ENCODE measurements at regions not wholly inside any gene's neighbourhood (a gene's known extent, or its start where the extent isn't known, plus 50 kb on each side); places are given as distances from the start of the nearest gene placed in this dataset.

DNA sequence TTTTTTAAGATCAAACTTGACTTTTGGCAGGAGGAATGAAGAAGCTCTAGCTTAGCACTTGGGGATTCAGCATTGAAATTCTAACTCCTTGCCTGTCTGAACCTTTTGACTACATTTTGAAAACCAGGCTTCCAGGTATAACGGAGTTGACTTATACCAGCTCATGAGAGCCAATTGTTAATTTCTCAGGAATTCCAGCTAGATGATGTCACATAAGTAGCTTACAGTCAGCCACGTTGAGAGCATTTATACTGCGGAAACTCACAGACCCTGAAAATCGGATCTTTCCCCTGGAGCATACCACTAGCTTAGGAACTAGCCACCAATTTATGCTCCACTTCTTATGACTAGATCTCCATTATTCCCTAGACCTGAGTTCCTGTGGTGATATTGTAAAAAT is 321.4 kb upstream of the DPH6 start:
- no peaks in the 10 kb centered on the region for H3K27me3 ChIP-seq (ENCODE audit: insufficient read depth, low read length)
- no peaks in the 10 kb centered on the region for H4K20me1 ChIP-seq (ENCODE audit: insufficient read depth)
- no peak overlapping the region for H3K9ac ChIP-seq (ENCODE audit: low read length)
- no peak overlapping the region for H3K4me3 ChIP-seq (replicated peaks in 1 of 2; ENCODE audit: low read depth in 1 of 2, low read length in 2 of 2)
- intact Hi-C loops (cut with micrococcal nuclease) = no loop called here
- H3K79me2 ChIP-seq (ENCODE audit: insufficient read depth, low read length) = no peaks in the 10 kb centered on the region
- TF ChIP-seq EZH2 (IDR thresholded peaks at IDR 0.05) (no peak), CEBPB (IDR thresholded peaks at IDR 0.05; ENCODE audit: low read depth) (no peak), EZH2phosphoT487 (IDR thresholded peaks at IDR 0.05; ENCODE audit: borderline replicate concordance) (no peak), RAD21 (IDR thresholded peaks at IDR 0.05; ENCODE audit: low read depth) (no peak), SRF (IDR thresholded peaks at IDR 0.05; ENCODE audit: low read depth) (no peak), YY1 (IDR thresholded peaks at IDR 0.05; ENCODE audit: extremely low read depth, insufficient replicate concordance, low read depth, low read length) (no peak)
- TF ChIP-seq, protein P1, sequence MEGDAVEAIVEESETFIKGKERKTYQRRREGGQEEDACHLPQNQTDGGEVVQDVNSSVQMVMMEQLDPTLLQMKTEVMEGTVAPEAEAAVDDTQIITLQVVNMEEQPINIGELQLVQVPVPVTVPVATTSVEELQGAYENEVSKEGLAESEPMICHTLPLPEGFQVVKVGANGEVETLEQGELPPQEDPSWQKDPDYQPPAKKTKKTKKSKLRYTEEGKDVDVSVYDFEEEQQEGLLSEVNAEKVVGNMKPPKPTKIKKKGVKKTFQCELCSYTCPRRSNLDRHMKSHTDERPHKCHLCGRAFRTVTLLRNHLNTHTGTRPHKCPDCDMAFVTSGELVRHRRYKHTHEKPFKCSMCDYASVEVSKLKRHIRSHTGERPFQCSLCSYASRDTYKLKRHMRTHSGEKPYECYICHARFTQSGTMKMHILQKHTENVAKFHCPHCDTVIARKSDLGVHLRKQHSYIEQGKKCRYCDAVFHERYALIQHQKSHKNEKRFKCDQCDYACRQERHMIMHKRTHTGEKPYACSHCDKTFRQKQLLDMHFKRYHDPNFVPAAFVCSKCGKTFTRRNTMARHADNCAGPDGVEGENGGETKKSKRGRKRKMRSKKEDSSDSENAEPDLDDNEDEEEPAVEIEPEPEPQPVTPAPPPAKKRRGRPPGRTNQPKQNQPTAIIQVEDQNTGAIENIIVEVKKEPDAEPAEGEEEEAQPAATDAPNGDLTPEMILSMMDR (IDR thresholded peaks at IDR 0.05 in 2 of 3, conservative IDR thresholded peaks at IDR 0.05 in 1 of 3; ENCODE audit: borderline replicate concordance in 1 of 3, insufficient read depth in 1 of 3, low read depth in 2 of 3, low read length in 2 of 3) = no peak
- TF ChIP-seq, protein P2, sequence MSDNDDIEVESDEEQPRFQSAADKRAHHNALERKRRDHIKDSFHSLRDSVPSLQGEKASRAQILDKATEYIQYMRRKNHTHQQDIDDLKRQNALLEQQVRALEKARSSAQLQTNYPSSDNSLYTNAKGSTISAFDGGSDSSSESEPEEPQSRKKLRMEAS (IDR thresholded peaks at IDR 0.05) = no peak
- H3K36me3 ChIP-seq (ENCODE audit: control insufficient read depth in 1 of 2, insufficient read depth in 2 of 2, low read length in 2 of 2) = no peaks in the 10 kb centered on the region
- POLR2A ChIA-PET = no interaction called here
- RAD21 ChIA-PET (ENCODE audit: low non-redundant PET in 1 of 2, low total read pairs in 2 of 2, uncharacterized antibody in 2 of 2, unreplicated experiment in 2 of 2) = no interaction called here
- no peak overlapping the region for H3K27ac ChIP-seq (ENCODE audit: low read depth, low read length)
- CTCF ChIA-PET = no interaction called here
- DNase-seq (ENCODE audit: low read depth, low spot score) (no peak), ATAC-seq (no peak)
- H3K9me3 ChIP-seq (ENCODE audit: control insufficient read depth in 1 of 2, insufficient read depth in 1 of 2, low read depth in 1 of 2, low read length in 2 of 2) = no peaks in the 10 kb centered on the region
- H3K9me2 ChIP-seq (ENCODE audit: insufficient read depth) = no peaks in the 10 kb centered on the region
- no TSS peak for BruUV-seq (replicated peaks)
- no peak overlapping the region for H2AFZ ChIP-seq (ENCODE audit: low read depth, low read length, poor library complexity, severe bottlenecking)
- no peak overlapping the region for H3K4me2 ChIP-seq (ENCODE audit: low read length)
- no peaks in the 10 kb centered on the region for H3K4me1 ChIP-seq (ENCODE audit: control insufficient read depth in 1 of 2, insufficient read depth in 2 of 2, low read length in 2 of 2)

DNA sequence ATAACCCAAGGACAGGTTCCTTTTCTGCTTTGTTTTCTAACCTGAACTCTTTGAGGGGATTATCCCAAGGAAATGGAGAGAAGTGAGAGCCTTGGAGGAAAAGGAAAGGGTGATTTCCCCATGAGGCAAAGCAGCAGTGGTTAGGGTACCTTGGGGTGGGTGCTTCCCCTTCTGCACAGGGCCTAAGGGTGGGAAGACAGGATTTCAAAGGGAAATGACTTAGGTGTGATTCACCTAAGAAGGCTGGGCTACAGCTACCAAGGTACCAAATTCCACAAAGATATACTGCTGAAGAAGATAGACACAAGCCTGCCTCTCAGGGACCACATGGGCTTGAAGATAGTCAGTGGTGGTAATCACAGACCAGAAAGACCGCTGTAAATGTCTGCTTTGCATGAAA is 325.3 kb upstream of the DPH6 start:
- POLR2A ChIA-PET = no interaction called here
- TF ChIP-seq, protein P3, sequence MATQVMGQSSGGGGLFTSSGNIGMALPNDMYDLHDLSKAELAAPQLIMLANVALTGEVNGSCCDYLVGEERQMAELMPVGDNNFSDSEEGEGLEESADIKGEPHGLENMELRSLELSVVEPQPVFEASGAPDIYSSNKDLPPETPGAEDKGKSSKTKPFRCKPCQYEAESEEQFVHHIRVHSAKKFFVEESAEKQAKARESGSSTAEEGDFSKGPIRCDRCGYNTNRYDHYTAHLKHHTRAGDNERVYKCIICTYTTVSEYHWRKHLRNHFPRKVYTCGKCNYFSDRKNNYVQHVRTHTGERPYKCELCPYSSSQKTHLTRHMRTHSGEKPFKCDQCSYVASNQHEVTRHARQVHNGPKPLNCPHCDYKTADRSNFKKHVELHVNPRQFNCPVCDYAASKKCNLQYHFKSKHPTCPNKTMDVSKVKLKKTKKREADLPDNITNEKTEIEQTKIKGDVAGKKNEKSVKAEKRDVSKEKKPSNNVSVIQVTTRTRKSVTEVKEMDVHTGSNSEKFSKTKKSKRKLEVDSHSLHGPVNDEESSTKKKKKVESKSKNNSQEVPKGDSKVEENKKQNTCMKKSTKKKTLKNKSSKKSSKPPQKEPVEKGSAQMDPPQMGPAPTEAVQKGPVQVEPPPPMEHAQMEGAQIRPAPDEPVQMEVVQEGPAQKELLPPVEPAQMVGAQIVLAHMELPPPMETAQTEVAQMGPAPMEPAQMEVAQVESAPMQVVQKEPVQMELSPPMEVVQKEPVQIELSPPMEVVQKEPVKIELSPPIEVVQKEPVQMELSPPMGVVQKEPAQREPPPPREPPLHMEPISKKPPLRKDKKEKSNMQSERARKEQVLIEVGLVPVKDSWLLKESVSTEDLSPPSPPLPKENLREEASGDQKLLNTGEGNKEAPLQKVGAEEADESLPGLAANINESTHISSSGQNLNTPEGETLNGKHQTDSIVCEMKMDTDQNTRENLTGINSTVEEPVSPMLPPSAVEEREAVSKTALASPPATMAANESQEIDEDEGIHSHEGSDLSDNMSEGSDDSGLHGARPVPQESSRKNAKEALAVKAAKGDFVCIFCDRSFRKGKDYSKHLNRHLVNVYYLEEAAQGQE (IDR thresholded peaks at IDR 0.05; ENCODE audit: low read depth) = no peak
- TF ChIP-seq SIN3A (IDR thresholded peaks at IDR 0.05; ENCODE audit: low read depth) (no peak), POLR2AphosphoS5 (IDR thresholded peaks at IDR 0.05; ENCODE audit: low read depth, low read length) (no peak), FOSL1 (IDR thresholded peaks at IDR 0.05; ENCODE audit: low read depth) (no peak)
- TF ChIP-seq, protein P1 (IDR thresholded peaks at IDR 0.05 in 2 of 3, conservative IDR thresholded peaks at IDR 0.05 in 1 of 3; ENCODE audit: borderline replicate concordance in 1 of 3, insufficient read depth in 1 of 3, low read depth in 2 of 3, low read length in 2 of 3) = no peak

More for the DNA sequence above, 325.3 kb upstream of the DPH6 start:
- RAD21 ChIA-PET (ENCODE audit: low non-redundant PET in 1 of 2, low total read pairs in 2 of 2, uncharacterized antibody in 2 of 2, unreplicated experiment in 2 of 2) = no interaction called here
- BruUV-seq (replicated peaks) = no TSS peak
- H4K20me1 ChIP-seq (ENCODE audit: insufficient read depth) = no peaks in the 10 kb centered on the region
- H3K79me2 ChIP-seq (ENCODE audit: insufficient read depth, low read length) = no peaks in the 10 kb centered on the region
- no peaks in the 10 kb centered on the region for H3K27me3 ChIP-seq (ENCODE audit: insufficient read depth, low read length)
- DNase-seq (ENCODE audit: low read depth, low spot score) (no peak), ATAC-seq (no peak)
- H3K9ac ChIP-seq (ENCODE audit: low read length) = no peak overlapping the region
- no peaks in the 10 kb centered on the region for H3K9me2 ChIP-seq (ENCODE audit: insufficient read depth)
- no peaks in the 10 kb centered on the region for H3K36me3 ChIP-seq (ENCODE audit: control insufficient read depth in 1 of 2, insufficient read depth in 2 of 2, low read length in 2 of 2)
- H3K9me3 ChIP-seq (ENCODE audit: control insufficient read depth in 1 of 2, insufficient read depth in 1 of 2, low read depth in 1 of 2, low read length in 2 of 2) = no peaks in the 10 kb centered on the region
- H3K4me3 ChIP-seq (replicated peaks in 1 of 2; ENCODE audit: low read depth in 1 of 2, low read length in 2 of 2) = no peak overlapping the region
- CTCF ChIA-PET = no interaction called here
- H2AFZ ChIP-seq (ENCODE audit: low read depth, low read length, poor library complexity, severe bottlenecking) = no peak overlapping the region
- intact Hi-C loops (cut with micrococcal nuclease) = no loop called here
- peaks cover 5 to 9% of the 10 kb centered on the region in 2 experiments for H3K4me1 ChIP-seq (ENCODE audit: control insufficient read depth in 1 of 2, insufficient read depth in 2 of 2, low read length in 2 of 2)
- H3K4me2 ChIP-seq (ENCODE audit: low read length) = no peak overlapping the region
- H3K27ac ChIP-seq (ENCODE audit: low read depth, low read length) = no peak overlapping the region

All from HCT116 (cell line).